H1 (cell line): ENCODE measurements at regions not wholly inside any gene's neighbourhood (a gene's known extent, or its start where the extent isn't known, plus 50 kb on each side); places are given as distances from the start of the nearest gene placed in this dataset.

Experiments used
- CTCF ChIA-PET: fragments of 300-600 bp; sonication (Branson Sonifier 250); formaldehyde crosslinking; loops from one replicate; lab custom pipeline; 2021; ENCODE audit not compliant: partially characterized antibody; lab: Charles Lee
- POLR2A ChIA-PET: fragments of 300-600 bp; sonication (Branson Sonifier 250); formaldehyde crosslinking; loops from one replicate; lab custom pipeline; 2021; ENCODE audit warnings: inconsistent platforms; ENCODE audit not compliant: partially characterized antibody; lab: Charles Lee
- DNase-seq, 2 experiments: peaks; one replicate each; pipeline versions ENCODE4 v3.0.0 to v3.0.0-alpha.2; 2010 to 2022; ENCODE audit warnings: low spot score in 2 of 2, low read depth in 1 of 2, mixed read lengths in 1 of 2
- FAIRE-seq: peaks from 2 replicates; lab custom pipeline; 2011; peaks lifted over from hg19 to GRCh38; lab: Jason Lieb, UNC
- H2AFZ ChIP-seq: 2 replicates; pipeline ENCODE4 v1.8.1; 2012; ENCODE audit warnings: low read length, inconsistent platforms
- H2AK5ac ChIP-seq: 2 replicates; pipeline ENCODE4 v1.6.1; 2013; ENCODE audit warnings: low read depth, low read length
- H2BK120ac ChIP-seq: replicated peaks from 2 replicates; pipeline ENCODE3; 2013; ENCODE audit warnings: low read depth, low read length, inconsistent platforms
- H2BK12ac ChIP-seq: 2 replicates; pipeline ENCODE4 v1.6.1; 2013; ENCODE audit warnings: low read depth, low read length
- H2BK15ac ChIP-seq: 2 replicates; pipeline ENCODE4 v1.6.1; 2013; ENCODE audit warnings: low read length
- H2BK20ac ChIP-seq: 2 replicates; pipeline ENCODE4 v1.6.1; 2013; ENCODE audit warnings: low read length
- H2BK5ac ChIP-seq: 2 replicates; pipeline ENCODE4 v1.6.1; 2013; ENCODE audit warnings: low read depth, low read length
- H3K14ac ChIP-seq: 2 replicates; pipeline ENCODE4 v1.6.1; 2013; ENCODE audit warnings: inconsistent platforms; ENCODE audit not compliant: insufficient read length
- H3K18ac ChIP-seq: 2 replicates; pipeline ENCODE4 v1.6.1; 2013; ENCODE audit warnings: low read length; ENCODE audit errors: extremely low read depth
- H3K23ac ChIP-seq: 2 replicates; pipeline ENCODE4 v1.6.1; 2013; ENCODE audit warnings: inconsistent platforms; ENCODE audit not compliant: insufficient read length
- H3K23me2 ChIP-seq: 2 replicates; pipeline ENCODE4 v1.6.1; 2013; ENCODE audit warnings: low read depth, low read length
- H3K27ac ChIP-seq: 2 replicates; pipeline ENCODE4 v1.6.1; 2011; ENCODE audit warnings: low read depth, low read length, inconsistent platforms
- H3K27me3 ChIP-seq, 4 experiments: replicated peaks in 1 of 4; 1 replicate in 1 of 4; 2 replicates in 3 of 4; pipeline versions ENCODE4 v1.6.1 to v1.8.1; 2011 to 2013; ENCODE audit warnings: low read length in 3 of 4, mild to moderate bottlenecking in 3 of 4, inconsistent platforms in 2 of 4, mixed read lengths in 2 of 4, moderate library complexity in 1 of 4; ENCODE audit not compliant: control insufficient read depth in 3 of 4, insufficient read depth in 3 of 4; ENCODE audit errors: extremely low read depth in 1 of 4
- H3K36me3 ChIP-seq, 4 experiments: 2 replicates each; pipeline versions ENCODE4 v1.6.1 to v1.8.1; 2011 to 2013; ENCODE audit warnings: mild to moderate bottlenecking in 4 of 4, low read length in 3 of 4, moderate library complexity in 2 of 4, control low read depth in 1 of 4, inconsistent platforms in 1 of 4; ENCODE audit not compliant: insufficient read depth in 4 of 4, control insufficient read depth in 2 of 4
- H3K4ac ChIP-seq: replicated peaks from 2 replicates; pipeline ENCODE3; 2013; ENCODE audit warnings: low read length, low read depth, mixed read lengths, inconsistent platforms; ENCODE audit not compliant: insufficient read length
- H3K4me1 ChIP-seq, 4 experiments: replicated peaks in 1 of 4; 1 replicate in 1 of 4; 2 replicates in 3 of 4; pipeline versions ENCODE4 v1.6.1 to v1.8.1; 2011 to 2013; ENCODE audit warnings: low read length in 3 of 4, inconsistent platforms in 2 of 4, mixed read lengths in 1 of 4; ENCODE audit not compliant: insufficient read depth in 4 of 4, control insufficient read depth in 3 of 4
- H3K4me2 ChIP-seq, 2 experiments: 2 replicates each; pipeline versions ENCODE4 v1.6.1 to v1.8.1; 2011 to 2013; ENCODE audit warnings: low read depth in 2 of 2, low read length in 2 of 2, control low read depth in 1 of 2, inconsistent platforms in 1 of 2, mild to moderate bottlenecking in 1 of 2; ENCODE audit not compliant: insufficient read depth in 1 of 2
- H3K4me3 ChIP-seq, 4 experiments: fragments of 200-600, 300-600 bp in 1 of 4; sonication (generic), shearing (Covaris generic), sonication (Bioruptor Twin) in 1 of 4; 2 replicates each; pipeline versions ENCODE4 v1.5.1 to v1.8.1; 2011 to 2016; ENCODE audit warnings: low read length in 4 of 4, low read depth in 3 of 4, control low read depth in 2 of 4, inconsistent platforms in 2 of 4, mild to moderate bottlenecking in 2 of 4, mixed read lengths in 1 of 4, moderate library complexity in 1 of 4; ENCODE audit not compliant: insufficient read depth in 2 of 4; ENCODE audit errors: extremely low read depth in 1 of 4
- H3K56ac ChIP-seq: replicated peaks from 2 replicates; pipeline ENCODE3; 2013; ENCODE audit warnings: low read depth, mild to moderate bottlenecking, mixed read lengths, low read length, inconsistent platforms; ENCODE audit not compliant: insufficient read length
- H3K79me1 ChIP-seq: 2 replicates; pipeline ENCODE4 v1.6.1; 2013; ENCODE audit warnings: low read depth, low read length, control low read depth
- H3K79me2 ChIP-seq, 2 experiments: 2 replicates each; pipeline versions ENCODE4 v1.6.1 to v1.8.1; 2012 to 2013; ENCODE audit warnings: low read length in 2 of 2, mild to moderate bottlenecking in 2 of 2, inconsistent platforms in 1 of 2; ENCODE audit not compliant: insufficient read depth in 2 of 2, control insufficient read depth in 1 of 2
- H3K9ac ChIP-seq, 4 experiments: replicated peaks in 1 of 4; 1 replicate in 1 of 4; 2 replicates in 3 of 4; pipeline versions ENCODE4 v1.6.1 to v1.8.1; 2011 to 2013; ENCODE audit warnings: low read depth in 3 of 4, low read length in 3 of 4, control low read depth in 2 of 4, mild to moderate bottlenecking in 2 of 4, moderate library complexity in 2 of 4, inconsistent platforms in 1 of 4; ENCODE audit errors: extremely low read depth in 1 of 4
- H3K9me3 ChIP-seq, 2 experiments: 2 replicates each; pipeline versions ENCODE4 v1.6.1 to v1.8.1; 2012 to 2013; ENCODE audit warnings: mild to moderate bottlenecking in 2 of 2, moderate library complexity in 2 of 2, control low read depth in 1 of 2, inconsistent platforms in 1 of 2, low read depth in 1 of 2, low read length in 1 of 2, mixed read lengths in 1 of 2; ENCODE audit not compliant: insufficient read depth in 2 of 2
- H4K20me1 ChIP-seq, 2 experiments: replicated peaks in 1 of 2; 2 replicates each; pipeline versions ENCODE3 to v1.8.1; 2011 to 2013; ENCODE audit warnings: inconsistent platforms in 2 of 2, low read length in 2 of 2, mild to moderate bottlenecking in 1 of 2; ENCODE audit not compliant: insufficient read depth in 2 of 2, control insufficient read depth in 1 of 2
- H4K5ac ChIP-seq: 2 replicates; pipeline ENCODE4 v1.6.1; 2013; ENCODE audit warnings: low read length, low read depth, mixed read lengths, inconsistent platforms; ENCODE audit not compliant: insufficient read length
- H4K8ac ChIP-seq: 2 replicates; pipeline ENCODE4 v1.8.0; 2013; ENCODE audit warnings: mild to moderate bottlenecking, moderate library complexity, low read length, inconsistent platforms; ENCODE audit not compliant: insufficient read depth; ENCODE audit errors: extremely low read depth
- H4K91ac ChIP-seq: replicated peaks from 2 replicates; pipeline ENCODE3; 2013; ENCODE audit warnings: low read length, mixed read lengths, inconsistent platforms; ENCODE audit not compliant: insufficient read length
- BCL11A ChIP-seq, 2 experiments: IDR thresholded peaks; one replicate each; pipeline ENCODE4 v1.6.1; 2011; ENCODE audit warnings: low read depth in 2 of 2, low read length in 2 of 2, mild to moderate bottlenecking in 2 of 2
- JUND ChIP-seq: IDR thresholded peaks from 2 replicates; pipeline ENCODE4 v1.6.1; 2011; ENCODE audit warnings: mild to moderate bottlenecking, improper control_type of control experiment, low read length
- PHF8 ChIP-seq: fragments of 200-600 bp; sonication (generic); conservative IDR thresholded peaks from 2 replicates; pipeline ENCODE4 v1.7.1; 2012; ENCODE audit warnings: low read depth, mild to moderate bottlenecking, inconsistent platforms, low read length, moderate library complexity
- TEAD4 ChIP-seq: IDR thresholded peaks from 2 replicates; pipeline ENCODE4 v1.6.1; 2012; ENCODE audit warnings: low read depth, low read length, inconsistent platforms, mixed read lengths
- ZNF274 ChIP-seq: IDR thresholded peaks from 2 replicates; pipeline ENCODE4 v1.7.0; 2012; ENCODE audit warnings: low read length, borderline replicate concordance; ENCODE audit errors: extremely low read depth
- WGBS, 2 experiments: shearing (Covaris generic) in 1 of 2; methylation state at CpG; one replicate each; pipeline versions ENCODE4 v1.1.6 to v1.1.7; 2013 to 2015; ENCODE audit warnings: low lambda C conversion rate in 2 of 2, mixed read lengths in 2 of 2, inconsistent platforms in 1 of 2, low coverage in 1 of 2, missing lambda C conversion rate in 1 of 2; ENCODE audit not compliant: insufficient replicate concordance in 2 of 2, insufficient coverage in 1 of 2, insufficient read length in 1 of 2; ENCODE audit errors: extremely low coverage in 1 of 2, missing lambda C conversion rate in 1 of 2; 5-methylcytosine and 5-hydroxymethylcytosine counted together

DNA sequence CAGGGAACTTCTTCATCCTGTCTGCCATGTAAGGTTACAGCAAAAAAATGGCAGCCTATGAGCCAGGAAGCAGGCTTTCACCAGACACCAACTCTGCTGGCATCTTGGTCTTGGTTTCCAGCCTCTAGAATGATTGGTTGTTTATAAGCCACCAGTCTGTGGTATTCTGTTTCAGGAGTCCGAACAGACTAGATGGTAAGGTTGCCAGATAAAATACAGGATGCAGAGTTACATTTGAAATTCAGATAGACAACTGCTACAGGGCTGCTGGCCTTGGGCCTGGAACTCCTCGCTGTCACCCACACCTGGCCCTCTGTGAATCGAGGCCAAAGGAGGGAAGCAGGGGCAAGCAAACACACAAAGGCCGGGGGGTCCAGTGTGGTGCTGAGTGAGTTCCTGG lies 478.8 kb upstream of the CCL2 start:
- H3K4me2 ChIP-seq, result no peak overlapping the region
- no peaks in the 10 kb centered on the region for H3K4me1 ChIP-seq
- no peak overlapping the region for H3K56ac ChIP-seq
- no peaks in the 10 kb centered on the region for H3K79me1 ChIP-seq
- POLR2A ChIA-PET, result no interaction called here
- no peak overlapping the region for H2AFZ ChIP-seq
- 87% methylated on average over 4 of the region's 4 CpGs; no CpG with 5 or more reads in 1 of the 2 experiments for WGBS, 2 experiments
- H3K4ac ChIP-seq, result no peak overlapping the region
- H4K91ac ChIP-seq, result no peak overlapping the region
- CTCF ChIA-PET, result interaction anchor here (1.0 to 7.5 kb wide), 7 partner anchors 10 to 585 kb away, joined by 3 to 101 read pairs (median 4); no protein-coding TSS in a partner anchor
- H3K14ac ChIP-seq, result no peak overlapping the region
- no peak overlapping the region for H4K5ac ChIP-seq
- no peaks in the 10 kb centered on the region for H3K79me2 ChIP-seq
- H3K9ac ChIP-seq, result no peak overlapping the region
- H3K9me3 ChIP-seq, result no peaks in the 10 kb centered on the region
- no peak overlapping the region for H2AK5ac ChIP-seq
- no peak overlapping the region for H4K8ac ChIP-seq
- FAIRE-seq, result no peak
- no peak overlapping the region for H2BK12ac ChIP-seq
- H3K36me3 ChIP-seq, result no peaks in the 10 kb centered on the region
- H3K23ac ChIP-seq, result no peak overlapping the region
- no peaks in the 10 kb centered on the region for H3K27me3 ChIP-seq
- H2BK15ac ChIP-seq, result no peak overlapping the region
- TF ChIP-seq BCL11A (IDR thresholded peaks at IDR 0.05; ENCODE audit: low read depth in 2 of 2, low read length in 2 of 2) (no peak), JUND (no peak), PHF8 (no peak), ZNF274 (no peak), TEAD4 (no peak)
- DNase-seq, result no peak
- no peak overlapping the region for H2BK120ac ChIP-seq
- no peak overlapping the region for H2BK20ac ChIP-seq
- H4K20me1 ChIP-seq, result no peaks in the 10 kb centered on the region
- H3K23me2 ChIP-seq, result no peaks in the 10 kb centered on the region
- H3K18ac ChIP-seq, result no peak overlapping the region
- H3K4me3 ChIP-seq, result no peak overlapping the region
- no peak overlapping the region for H3K27ac ChIP-seq
- no peak overlapping the region for H2BK5ac ChIP-seq
